Lung (tissue), 11 donors: ENCODE measurements at regions not wholly inside any gene's neighbourhood (a gene's known extent, or its start where the extent isn't known, plus 50 kb on each side); places are given as distances from the start of the nearest gene placed in this dataset.

Experiments
- ATAC-seq: fragments of 200-7000 bp; cut with Tn5 transposase; one replicate; pipeline ENCODE4 v1.9.1; 2020; ENCODE audit warnings: moderate number of reproducible peaks; ENCODE audit not compliant: insufficient read depth, low FRiP score
- DNase-seq, 3 donors: peaks; one replicate each; pipeline ENCODE4 v3.0.0-alpha.2; 2013 to 2017
- H3K27ac ChIP-seq, 2 donors: one replicate each; pipeline ENCODE4 v1.5.1; 2013; ENCODE audit warnings: mild to moderate bottlenecking in 2 of 2, moderate library complexity in 2 of 2, control low read depth in 1 of 2, inconsistent platforms in 1 of 2, low read depth in 1 of 2, low read length in 1 of 2
- H3K27me3 ChIP-seq, 3 donors: one replicate each; pipeline ENCODE4 v1.5.1; 2013; ENCODE audit warnings: low read length in 2 of 3; ENCODE audit not compliant: control insufficient read depth in 3 of 3, insufficient read depth in 3 of 3
- H3K36me3 ChIP-seq, 4 donors: one replicate each; pipeline ENCODE4 v1.5.1; 2013; ENCODE audit warnings: low read length in 4 of 4, mild to moderate bottlenecking in 1 of 4, moderate library complexity in 1 of 4; ENCODE audit not compliant: control insufficient read depth in 4 of 4, insufficient read depth in 4 of 4
- H3K4me1 ChIP-seq, 5 donors: one replicate each; pipeline ENCODE4 v1.5.1; 2013; ENCODE audit warnings: low read length in 5 of 5, mild to moderate bottlenecking in 2 of 5, moderate library complexity in 1 of 5; ENCODE audit not compliant: control insufficient read depth in 5 of 5, insufficient read depth in 5 of 5
- H3K4me3 ChIP-seq: one replicate; pipeline ENCODE4 v1.5.1; 2013; ENCODE audit warnings: mild to moderate bottlenecking, control low read depth, moderate library complexity
- H3K9ac ChIP-seq, 2 donors: one replicate each; pipeline ENCODE4 v1.5.1; 2013; ENCODE audit warnings: low read length in 2 of 2, control low read depth in 1 of 2; ENCODE audit not compliant: insufficient read depth in 1 of 2
- H3K9me3 ChIP-seq, 4 donors: one replicate each; pipeline ENCODE4 v1.5.1; 2013; ENCODE audit warnings: low read length in 3 of 4, mild to moderate bottlenecking in 1 of 4, moderate library complexity in 1 of 4; ENCODE audit not compliant: control insufficient read depth in 4 of 4, insufficient read depth in 3 of 4
- CTCF ChIP-seq: IDR thresholded peaks from 2 replicates; pipeline ENCODE4 v1.5.1; 2012; ENCODE audit warnings: mild to moderate bottlenecking; ENCODE audit errors: control extremely low read depth, extremely low read depth
- WGBS, 2 donors: extraction: QIAGEN DNeasy Blood & Tissue Kit; methylation state at CpG; one replicate each; pipeline ENCODE4 v1.1.7; 2013; 5-methylcytosine and 5-hydroxymethylcytosine counted together
- donor health status: control.
- donor health status: control.
- donor health status: Bipolar disorder and iron deficiency.
- donor health status: healthy.
- donor health status: DM: yes; HTN: yes; CAD: no.

- 39 to 70% methylated on average over 2 of the region's 2 CpGs for WGBS, 2 donors
- no peak overlapping the region for H3K27ac ChIP-seq
- ATAC-seq (no peak), DNase-seq (peak in 2 of 3 donors; percentile 51 to 74)
- TF ChIP-seq CTCF = no peak
- H3K9ac ChIP-seq = no peak overlapping the region
- H3K9me3 ChIP-seq = no peaks in the 10 kb centered on the region
- no peak overlapping the region for H3K4me3 ChIP-seq
- no peaks in the 10 kb centered on the region for H3K4me1 ChIP-seq
- no peaks in the 10 kb centered on the region for H3K27me3 ChIP-seq
- H3K36me3 ChIP-seq = no peaks in the 10 kb centered on the region
Measured at GRCh38 chr3:59334585-59334984, 284.8 kb upstream of the CFAP20DC start.

- no peak overlapping the region for H3K9ac ChIP-seq
- no peak overlapping the region for H3K4me3 ChIP-seq
- no peaks in the 10 kb centered on the region for H3K27me3 ChIP-seq
- H3K36me3 ChIP-seq = no peaks in the 10 kb centered on the region
- no peaks in the 10 kb centered on the region for H3K9me3 ChIP-seq
- TF ChIP-seq CTCF = no peak
- H3K27ac ChIP-seq = no peak overlapping the region
- no peaks in the 10 kb centered on the region for H3K4me1 ChIP-seq
- 67 to 86% methylated on average over 3 of the region's 3 CpGs for WGBS, 2 donors
- DNase-seq (no peak), ATAC-seq (no peak)
Measured at GRCh38 chr3:59327376-59327808, 277.6 kb upstream of the CFAP20DC start.

GRCh38 chr3:59326246-59327024, 276.6 kb upstream of the CFAP20DC start:
- H3K4me3 ChIP-seq = no peak overlapping the region
- no peaks in the 10 kb centered on the region for H3K27me3 ChIP-seq
- DNase-seq = no peak
- no peak for TF ChIP-seq CTCF
- no peaks in the 10 kb centered on the region for H3K36me3 ChIP-seq
- peaks cover 0 to under 1% (median 0%) of the 10 kb centered on the region in 5 donors for H3K4me1 ChIP-seq
- H3K9ac ChIP-seq = no peak overlapping the region
- H3K9me3 ChIP-seq = no peaks in the 10 kb centered on the region
- WGBS, 2 donors = 94 to 96% methylated on average over 6 of the region's 6 CpGs
- no peak for ATAC-seq
- H3K27ac ChIP-seq = no peak overlapping the region
